ENCODE measurements at regions not wholly inside any gene's neighbourhood (a gene's known extent, or its start where the extent isn't known, plus 50 kb on each side); places are given as distances from the start of the nearest gene placed in this dataset.

DNA sequence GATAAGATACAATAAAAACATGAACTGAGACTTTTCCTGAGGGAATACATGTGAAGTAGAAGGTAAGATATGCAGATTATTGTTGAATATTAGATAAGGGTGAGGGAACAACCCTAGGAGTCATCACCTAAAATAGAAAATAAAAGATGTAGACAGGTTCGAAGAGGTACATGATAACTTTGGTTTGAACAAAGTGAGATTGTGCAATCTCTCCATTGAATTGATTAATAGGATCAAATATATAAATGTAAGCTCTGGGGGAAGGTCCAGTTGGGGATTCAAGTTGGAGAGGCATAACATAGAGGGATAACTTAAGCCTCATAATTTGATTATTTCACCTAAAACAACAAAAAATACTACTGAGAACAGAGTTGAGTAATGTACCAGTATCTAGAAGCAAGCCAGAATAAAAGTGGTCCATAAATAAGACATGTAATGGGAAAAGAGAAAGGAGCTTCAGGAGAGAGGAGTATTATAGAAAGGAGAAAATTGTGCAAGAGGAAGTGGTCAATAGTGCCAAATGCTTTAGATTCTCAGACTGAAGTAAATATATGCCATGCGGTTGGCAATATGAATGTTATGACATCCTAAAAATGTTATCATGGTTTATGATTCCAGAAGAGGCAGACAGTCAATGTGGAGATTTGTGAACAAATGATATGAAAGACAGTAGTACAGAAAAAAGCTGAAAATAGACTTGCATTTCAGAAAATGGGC lies 282.3 kb upstream of the CHRM2 start:
- DNase-seq (ENCODE audit: missing footprints) (no peak), ATAC-seq (no peak)
- intact Hi-C loops (cut with DNase I) = no loop called here

DNA sequence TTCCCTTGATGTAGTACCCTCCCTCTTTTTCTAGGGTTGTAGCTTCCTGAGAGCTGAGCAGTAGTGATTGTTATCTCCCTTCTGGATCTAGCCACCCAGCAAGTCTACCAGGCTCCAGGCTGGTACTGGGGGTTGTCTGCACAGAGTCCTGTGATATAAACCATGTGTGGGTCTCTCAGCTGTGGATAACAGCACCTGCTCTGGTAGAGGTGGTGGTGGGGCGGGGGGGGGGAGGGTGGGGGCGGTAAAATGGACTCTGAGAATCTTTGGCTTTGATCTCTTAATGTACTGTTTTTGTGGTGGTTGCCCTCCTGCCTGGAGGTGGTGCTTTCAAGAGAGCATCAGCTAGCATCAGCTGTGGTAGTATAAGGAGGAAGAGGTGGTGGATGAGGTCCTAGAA lies 302.0 kb upstream of the CHRM2 start:
- intact Hi-C loops (cut with DNase I) = no loop called here
- DNase-seq (ENCODE audit: missing footprints) (no peak), ATAC-seq (no peak)

DNA sequence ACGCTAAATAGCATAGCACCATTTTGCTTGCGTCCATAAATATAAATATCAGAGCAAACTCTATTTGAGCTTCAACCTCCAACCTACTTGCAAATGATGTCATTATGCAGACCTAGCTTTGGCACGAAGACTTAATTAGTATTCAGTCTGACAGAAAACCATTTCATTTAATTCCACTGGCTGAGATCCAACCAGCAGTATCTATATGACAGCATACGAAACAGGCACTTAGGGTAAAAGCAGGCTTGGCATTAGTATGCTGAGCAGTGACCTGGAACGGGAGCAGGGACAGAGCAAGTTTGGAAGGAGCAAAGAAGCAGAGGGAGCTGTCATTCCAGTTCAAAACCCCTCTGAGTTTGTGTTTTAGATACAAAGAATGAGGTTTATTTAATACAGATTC lies 312.5 kb upstream of the CHRM2 start:
- DNase-seq (ENCODE audit: missing footprints) (no peak), ATAC-seq (no peak)
- intact Hi-C loops (cut with DNase I) = no loop called here

DNA sequence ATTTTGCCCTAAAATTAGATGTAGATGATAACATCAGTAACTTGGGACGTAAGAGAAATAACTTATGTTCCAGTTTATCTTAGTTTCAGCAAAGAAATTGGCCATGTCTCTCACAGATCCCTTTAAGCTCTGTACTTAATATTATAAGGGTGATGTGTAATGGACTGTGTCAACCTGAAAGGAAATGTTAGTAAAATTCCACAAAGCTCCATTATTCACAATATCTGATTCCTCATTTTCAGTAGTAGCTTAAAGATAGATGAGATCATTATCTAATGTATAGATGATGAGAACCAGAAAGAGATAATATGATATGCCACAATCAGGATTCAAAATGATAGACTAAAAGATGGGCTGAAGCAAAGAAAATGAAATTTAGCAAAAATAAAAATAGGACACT lies 316.8 kb upstream of the CHRM2 start:
- ATAC-seq (no peak), DNase-seq (ENCODE audit: missing footprints) (no peak)
- intact Hi-C loops (cut with DNase I) = no loop called here

DNA sequence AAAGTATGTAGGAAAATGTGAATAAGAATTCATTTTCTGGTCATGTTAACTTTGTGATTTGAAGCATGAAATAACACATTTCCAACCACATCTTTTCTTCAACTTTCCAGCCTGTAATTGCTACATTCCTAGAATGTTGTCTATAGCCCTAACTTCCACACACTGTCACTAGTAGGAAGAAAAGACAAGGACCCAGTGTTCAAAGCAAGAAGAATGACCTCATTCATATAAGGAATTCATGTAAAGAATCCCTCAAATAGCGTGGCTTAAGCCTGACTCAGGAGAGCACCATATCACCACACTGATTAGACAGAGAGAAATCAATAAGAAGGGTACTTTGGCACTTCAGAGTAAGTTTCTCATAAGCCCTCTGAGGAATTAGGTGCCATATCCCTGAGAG lies 318.7 kb upstream of the CHRM2 start:
- no peak for ATAC-seq
- DNase-seq (ENCODE audit: missing footprints) = no peak
- intact Hi-C loops (cut with DNase I) = no loop called here

DNA sequence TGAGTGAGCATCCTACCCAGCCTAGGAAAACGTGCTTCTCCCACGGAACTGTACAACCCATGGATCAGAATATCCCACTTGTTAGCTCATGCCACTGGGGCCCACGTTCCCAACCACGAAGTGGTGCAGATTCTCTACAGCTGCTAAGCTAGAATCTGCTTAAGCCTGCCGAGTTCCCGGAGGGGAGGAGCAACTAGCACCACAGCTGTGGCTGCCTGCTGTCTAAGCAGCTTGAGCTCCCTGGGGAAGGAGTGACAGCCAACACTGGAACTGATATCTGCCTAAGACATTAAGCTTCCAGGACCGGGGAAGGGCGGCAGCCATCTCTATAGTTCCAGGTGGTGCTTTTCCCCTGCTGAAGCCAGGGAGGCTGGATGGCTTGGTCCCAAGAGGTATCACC lies 334.7 kb upstream of the CHRM2 start:
- intact Hi-C loops (cut with DNase I) = no loop called here
- no peak for ATAC-seq
- peak; percentile 45 for DNase-seq (ENCODE audit: missing footprints)

DNA sequence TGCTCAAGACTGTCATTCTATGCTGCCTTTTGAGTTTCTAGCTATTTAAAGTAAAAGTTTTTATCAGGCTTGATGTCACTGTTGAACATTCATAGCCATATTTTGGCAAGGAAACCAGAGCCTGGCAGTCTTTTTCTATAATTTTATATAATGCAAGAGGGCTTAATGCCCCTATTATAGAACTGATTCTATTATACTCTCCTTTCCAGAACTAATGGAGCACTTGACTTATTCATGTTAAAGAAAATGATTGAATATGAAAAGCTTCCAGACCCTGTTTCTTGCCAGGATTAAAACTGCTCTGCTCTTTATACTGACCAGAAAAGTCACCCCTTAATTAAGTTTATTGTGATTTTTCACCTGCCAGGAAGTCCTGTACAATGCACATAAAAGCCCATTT lies 337.6 kb upstream of the CHRM2 start:
- ATAC-seq (no peak), DNase-seq (ENCODE audit: missing footprints) (no peak)
- intact Hi-C loops (cut with DNase I) = no loop called here

DNA sequence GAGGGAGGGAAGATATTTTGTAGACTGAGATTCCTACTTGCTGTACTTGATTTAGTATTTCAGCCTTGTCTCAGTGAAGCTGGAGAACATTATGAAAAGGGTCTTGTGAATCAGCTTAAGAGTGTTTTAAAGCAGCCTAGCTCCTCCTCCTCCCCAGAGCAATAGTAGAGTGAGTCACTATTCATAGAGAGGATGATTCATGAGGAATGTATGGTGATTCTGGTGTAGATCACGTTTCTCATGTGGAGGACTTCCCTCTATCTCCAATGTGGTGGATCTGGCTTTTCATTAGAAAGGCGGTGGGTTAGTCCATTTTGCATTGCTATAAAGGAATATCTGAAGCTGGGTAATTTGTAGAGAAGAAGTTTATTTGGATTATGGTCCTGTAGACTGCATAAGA lies 340.1 kb upstream of the CHRM2 start:
- ATAC-seq (no peak), DNase-seq (ENCODE audit: missing footprints) (no peak)
- intact Hi-C loops (cut with DNase I) = no loop called here

DNA sequence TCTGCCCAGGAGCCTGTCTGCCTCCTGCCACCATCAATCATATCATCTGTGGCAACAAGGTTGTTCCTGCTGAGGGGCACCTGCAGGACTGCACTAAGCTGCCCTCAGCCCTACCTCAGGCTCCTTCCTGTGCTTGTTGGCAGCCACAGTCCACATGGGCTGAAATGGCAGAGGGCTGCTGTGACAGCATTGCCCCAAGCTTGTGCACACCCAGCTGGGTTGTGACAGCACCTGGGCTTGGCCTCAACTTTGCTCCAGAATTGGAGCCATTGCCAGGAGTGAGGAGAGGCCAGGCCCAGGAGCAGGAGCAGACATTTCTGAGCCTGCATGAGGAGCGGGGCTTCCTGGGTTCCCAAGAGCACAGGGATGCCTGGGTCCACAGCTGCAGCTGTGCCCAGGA lies 340.9 kb upstream of the CHRM2 start:
- DNase-seq (ENCODE audit: missing footprints) = no peak
- intact Hi-C loops (cut with DNase I) = no loop called here
- no peak for ATAC-seq

DNA sequence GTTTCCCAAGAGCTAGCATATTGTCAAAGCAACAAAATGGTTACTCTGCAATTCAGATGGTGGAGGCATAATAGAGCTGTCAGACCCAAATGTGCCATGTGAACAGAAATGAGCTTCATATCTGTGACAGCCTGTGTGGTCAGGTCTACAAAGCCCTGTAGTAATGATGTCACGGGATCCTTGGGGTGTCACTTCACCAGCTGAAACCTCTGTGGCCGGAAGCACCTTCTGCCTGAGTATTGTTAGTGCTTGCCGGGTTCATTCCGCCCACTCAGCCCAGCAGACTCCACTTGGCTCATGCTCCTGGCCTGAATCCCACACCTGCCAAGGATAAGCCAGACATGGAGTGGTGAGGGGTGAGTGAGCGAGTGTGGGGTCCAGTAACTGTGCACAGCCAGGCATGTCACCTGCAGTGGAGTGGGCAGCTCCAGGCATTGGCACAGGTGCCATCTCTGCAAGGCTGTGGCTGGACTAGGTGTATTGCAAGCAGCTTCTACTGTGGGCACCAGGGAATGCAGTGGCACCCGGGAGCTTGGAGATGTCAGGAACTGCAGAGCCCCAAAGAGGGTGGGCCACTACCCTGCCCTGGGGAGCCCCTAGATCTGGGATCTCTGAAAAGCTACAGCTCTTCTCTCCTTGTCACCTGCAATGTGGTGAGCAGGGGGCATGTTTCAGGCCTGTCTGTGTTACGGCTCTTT lies 341.9 kb upstream of the CHRM2 start:
- intact Hi-C loops (cut with DNase I) = no loop called here
- DNase-seq (ENCODE audit: missing footprints) = peak; percentile 31
- peak; percentile 37 for ATAC-seq

DNA sequence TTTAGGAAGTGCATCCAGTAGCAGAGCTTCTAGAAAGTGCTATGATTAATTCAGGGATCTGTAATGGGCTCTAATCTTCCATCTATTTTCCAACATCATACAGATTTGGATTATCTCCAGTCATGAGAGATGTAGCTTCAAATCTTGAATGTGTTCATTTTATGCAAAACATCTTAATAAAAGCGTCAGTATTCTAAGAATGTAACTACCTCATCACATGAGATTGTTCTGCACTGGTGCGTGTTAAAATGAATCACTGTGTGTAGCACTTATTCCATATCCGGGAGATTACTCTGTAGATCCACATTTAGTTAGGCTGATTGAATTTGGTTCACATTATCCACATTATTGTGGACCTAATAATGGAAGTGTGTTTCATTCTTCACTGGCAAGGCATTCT lies 344.9 kb upstream of the CHRM2 start:
- ATAC-seq = no peak
- intact Hi-C loops (cut with DNase I) = no loop called here

DNA sequence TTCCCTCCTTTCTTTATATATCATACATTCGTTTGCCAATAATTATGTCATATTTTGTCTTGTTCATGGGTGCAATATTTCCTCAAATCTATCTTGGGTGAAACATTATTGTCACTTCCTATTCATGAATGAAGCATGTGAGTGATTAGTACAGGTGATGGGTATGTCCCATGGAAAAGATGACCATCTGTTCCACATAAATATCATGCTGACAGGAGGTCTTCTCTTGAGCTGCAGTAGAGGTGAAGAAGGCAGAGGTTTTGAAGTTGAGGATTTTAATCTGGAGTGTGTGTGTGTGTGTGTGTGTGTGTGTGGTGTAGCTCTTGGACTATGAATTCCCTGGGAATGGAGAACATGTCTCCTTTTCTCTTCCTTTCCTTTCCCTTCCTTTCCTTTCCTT lies 350.5 kb upstream of the CHRM2 start:
- intact Hi-C loops (cut with DNase I) = no loop called here
- no peak for ATAC-seq

More for the DNA sequence above, 344.9 kb upstream of the CHRM2 start:
- no peak for DNase-seq (ENCODE audit: missing footprints)

DNA sequence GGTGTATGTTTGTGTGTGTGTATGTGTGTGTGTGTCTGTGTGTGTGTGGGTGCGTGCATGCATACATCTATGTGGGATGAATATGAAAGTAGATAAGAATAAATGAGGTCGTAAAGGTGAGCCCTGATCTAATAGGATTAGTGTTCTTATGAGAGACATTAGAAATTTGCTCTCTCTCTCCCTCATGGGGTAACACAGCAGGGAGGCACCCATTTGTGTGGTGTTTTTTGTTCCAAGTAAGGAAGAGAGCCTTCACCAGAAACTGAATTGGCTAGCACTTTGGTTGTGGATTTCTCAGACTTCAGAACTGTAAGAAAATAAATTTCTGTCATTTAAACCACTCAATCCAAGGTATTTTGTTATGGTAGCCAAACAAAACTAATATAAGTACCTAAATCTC lies 353.7 kb upstream of the CHRM2 start:
- DNase-seq (ENCODE audit: missing footprints) (no peak), ATAC-seq (no peak)
- intact Hi-C loops (cut with DNase I) = no loop called here

More for the DNA sequence above, 350.5 kb upstream of the CHRM2 start:
- DNase-seq (ENCODE audit: missing footprints) = no peak

DNA sequence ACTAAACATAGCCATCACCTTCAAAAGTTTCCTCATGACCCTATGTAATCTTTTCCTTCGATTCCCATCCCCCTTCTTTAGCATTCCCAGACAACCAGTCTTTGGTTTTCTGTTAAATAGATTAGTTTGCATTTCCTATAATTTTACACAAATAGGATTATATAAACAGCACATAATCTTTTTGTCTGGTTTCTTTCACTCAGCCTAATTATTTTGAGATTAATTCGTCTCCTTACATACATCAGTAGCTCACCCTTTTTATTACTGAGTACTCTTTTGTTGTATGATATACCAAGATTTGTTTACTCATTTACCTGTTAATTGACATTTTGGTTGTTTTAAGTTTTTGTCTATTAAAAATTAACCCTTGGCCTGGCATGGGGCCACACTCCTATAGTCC lies 354.7 kb upstream of the CHRM2 start:
- intact Hi-C loops (cut with DNase I) = no loop called here
- ATAC-seq = no peak

DNA sequence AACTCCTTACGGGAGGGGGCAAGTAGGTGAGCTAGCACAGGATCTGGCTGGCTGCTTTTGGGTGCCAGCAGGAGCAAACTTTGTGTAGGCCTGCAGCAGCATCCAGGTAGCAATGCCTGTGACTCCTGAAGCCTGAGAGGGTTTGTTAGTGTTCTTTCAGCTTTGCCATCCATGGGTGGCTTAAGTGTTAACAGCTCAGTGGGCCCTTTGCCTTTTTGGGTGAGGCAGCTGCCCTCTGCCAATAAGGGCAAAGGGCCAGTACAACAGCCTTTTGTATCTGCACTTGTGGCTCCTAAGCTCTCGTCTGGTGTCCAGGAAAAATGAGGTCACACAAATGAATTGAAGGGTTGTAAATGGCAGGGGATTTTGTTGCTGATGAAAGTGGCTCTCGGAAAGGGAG lies 359.0 kb upstream of the CHRM2 start:
- peak; percentile 85 for ATAC-seq
- DNase-seq (ENCODE audit: missing footprints) = no peak
- intact Hi-C loops (cut with DNase I) = no loop called here

More for the DNA sequence above, 354.7 kb upstream of the CHRM2 start:
- no peak for DNase-seq (ENCODE audit: missing footprints)

DNA sequence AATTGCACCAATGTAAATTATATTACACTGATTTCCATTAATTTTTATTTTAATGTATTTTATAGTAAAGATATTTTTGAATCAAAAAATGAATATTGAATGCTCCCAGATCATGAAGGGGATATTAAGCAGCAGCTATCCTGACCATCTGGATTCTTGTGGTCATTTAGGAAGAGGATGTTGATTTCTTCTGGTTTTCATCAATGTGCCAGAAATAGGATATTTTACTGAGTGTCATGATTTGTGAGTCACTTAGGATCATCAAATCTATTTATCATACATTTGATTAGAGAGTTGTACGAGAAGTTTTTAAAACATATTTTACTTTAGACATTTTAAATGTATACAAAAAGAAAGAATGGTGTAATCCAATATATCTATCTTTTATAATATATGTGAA lies 366.3 kb upstream of the CHRM2 start:
- no peak for ATAC-seq
- intact Hi-C loops (cut with DNase I) = no loop called here
- no peak for DNase-seq (ENCODE audit: missing footprints)

DNA sequence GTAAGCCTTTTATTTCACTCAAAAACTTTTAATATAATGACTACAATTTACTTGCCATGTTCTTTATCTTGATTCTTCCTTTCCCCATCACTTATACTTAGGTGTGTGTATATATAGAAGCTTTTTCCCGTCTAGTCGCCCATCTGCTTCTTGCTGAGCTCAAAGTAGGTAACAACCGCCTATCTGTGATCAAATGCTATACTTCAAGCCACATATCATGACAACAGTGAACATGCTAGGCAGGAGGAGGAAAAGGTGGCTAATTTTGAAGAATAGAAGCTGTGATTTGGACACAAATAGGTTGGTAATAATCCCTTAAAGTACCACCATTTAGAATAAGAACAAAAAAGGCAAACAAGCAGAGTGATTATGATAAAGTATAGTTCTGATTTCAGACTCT lies 367.3 kb upstream of the CHRM2 start:
- intact Hi-C loops (cut with DNase I) = no loop called here
- DNase-seq (ENCODE audit: missing footprints) (no peak), ATAC-seq (no peak)

DNA sequence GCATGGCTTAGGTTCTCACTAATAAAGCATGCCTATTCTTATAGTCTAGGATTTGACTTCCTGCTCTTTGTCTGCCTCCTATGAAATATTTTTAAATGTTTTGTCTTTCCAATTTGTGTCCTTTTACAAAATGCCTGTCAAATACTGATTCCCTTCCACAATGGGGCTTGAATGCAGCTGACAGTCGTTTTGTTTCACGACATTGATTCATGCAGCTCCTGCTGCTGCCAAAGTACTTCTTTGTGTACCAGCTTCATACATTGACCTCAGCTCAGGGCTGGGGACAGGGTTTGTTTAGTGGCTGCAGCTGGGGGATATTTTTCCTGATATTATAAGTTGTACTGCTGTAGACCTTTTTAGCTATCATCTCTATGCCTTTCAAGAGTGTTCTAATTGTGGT lies 371.9 kb upstream of the CHRM2 start:
- DNase-seq (ENCODE audit: missing footprints) (no peak), ATAC-seq (no peak)
- intact Hi-C loops (cut with DNase I) = no loop called here

DNA sequence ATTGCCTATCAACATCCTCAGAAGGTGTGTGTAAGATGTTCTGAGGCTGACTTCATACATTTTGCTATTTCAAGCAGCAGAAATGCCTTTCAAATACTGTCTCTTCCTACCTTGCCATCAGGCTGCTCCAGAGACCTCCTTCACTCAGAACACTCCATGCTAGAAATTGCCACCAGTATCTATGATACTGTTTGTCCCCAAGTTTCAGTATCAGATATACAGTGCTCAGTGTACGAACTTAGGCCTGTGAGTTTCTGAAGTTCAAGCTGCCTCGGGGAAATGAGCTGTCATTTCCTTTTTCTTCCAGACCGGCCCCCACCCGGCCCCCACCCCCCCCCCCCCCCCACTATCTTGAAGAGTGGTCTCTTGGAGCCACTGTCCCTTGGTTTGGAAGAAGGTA lies 373.4 kb upstream of the CHRM2 start:
- intact Hi-C loops (cut with DNase I) = no loop called here
- no peak for ATAC-seq
- DNase-seq (ENCODE audit: missing footprints) = no peak

DNA sequence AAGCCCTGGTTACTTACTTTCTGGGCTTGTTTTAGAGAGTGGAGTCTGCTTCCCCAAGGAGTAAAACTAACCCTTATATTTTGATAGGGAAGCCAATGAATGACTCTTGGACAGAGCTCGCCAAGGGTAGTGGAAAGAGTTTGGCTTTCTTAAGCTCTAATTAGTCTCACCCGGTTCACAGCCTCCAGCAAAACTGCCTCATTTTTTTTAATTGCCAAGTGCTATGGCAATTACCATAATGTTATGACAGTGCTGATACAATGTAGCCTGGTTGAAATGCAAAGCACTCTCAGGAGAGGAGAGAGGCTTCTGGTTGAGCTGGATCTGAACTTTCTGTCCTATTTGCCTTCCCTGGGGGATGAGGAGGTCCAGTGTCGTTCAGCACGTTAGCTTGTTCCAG lies 376.1 kb upstream of the CHRM2 start:
- no peak for ATAC-seq
- no peak for DNase-seq (ENCODE audit: missing footprints)
- intact Hi-C loops (cut with DNase I) = no loop called here

DNA sequence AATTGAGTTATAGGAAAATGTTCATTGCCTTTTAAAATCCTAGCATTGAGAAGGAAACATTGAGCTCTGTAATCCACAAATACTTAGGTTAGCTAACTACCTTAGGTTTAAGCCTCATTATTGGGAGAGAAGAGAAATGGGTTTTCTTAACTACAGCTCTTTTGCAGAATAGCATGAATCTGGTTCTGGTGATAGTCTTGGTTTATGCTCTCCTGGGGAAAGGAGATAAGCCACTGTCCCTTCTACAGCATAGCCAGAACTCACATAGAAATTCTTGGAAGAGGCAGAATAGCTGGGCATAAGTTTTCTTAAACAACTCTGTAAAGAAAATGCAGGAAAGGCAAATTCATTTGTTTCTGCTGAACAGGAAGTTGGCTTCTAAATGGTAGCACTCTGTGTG lies 378.6 kb upstream of the CHRM2 start:
- ATAC-seq = no peak
- intact Hi-C loops (cut with DNase I) = no loop called here
- no peak for DNase-seq (ENCODE audit: missing footprints)
